DMS53 treated with DMSO at 0.1 percent for 48 hours (cell line): ENCODE measurements at regions not wholly inside any gene's neighbourhood (a gene's known extent, or its start where the extent isn't known, plus 50 kb on each side); places are given as distances from the start of the nearest gene placed in this dataset.
A peak's percentile ranks its signal among the peaks of the same experiment; 100 is the strongest.

Experiments
- DNase-seq: peaks from one replicate; lab custom pipeline; 2025; ENCODE audit not compliant: unreplicated experiment; lab: John Stamatoyannopoulos, UW

DNA sequence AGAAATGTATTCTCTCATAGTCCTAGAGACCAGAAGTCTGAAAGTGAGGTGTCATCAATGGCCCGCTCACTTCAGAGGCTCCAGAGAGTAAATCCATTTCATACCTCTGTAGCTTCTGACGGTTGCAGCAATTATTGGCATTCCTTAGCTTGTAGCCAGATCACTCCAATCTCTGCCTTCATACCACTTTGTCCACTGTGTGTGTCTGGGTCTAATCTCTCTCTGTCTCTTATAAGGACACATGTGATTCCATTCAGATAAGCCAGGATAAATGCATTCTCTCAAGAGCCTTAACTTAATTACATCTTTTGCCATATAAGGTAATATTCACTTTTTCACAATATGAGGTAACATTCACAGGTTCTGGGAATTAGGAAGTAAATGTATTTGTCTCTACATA is 365.7 kb downstream of the GXYLT1 start:
- no peak for DNase-seq

DNA sequence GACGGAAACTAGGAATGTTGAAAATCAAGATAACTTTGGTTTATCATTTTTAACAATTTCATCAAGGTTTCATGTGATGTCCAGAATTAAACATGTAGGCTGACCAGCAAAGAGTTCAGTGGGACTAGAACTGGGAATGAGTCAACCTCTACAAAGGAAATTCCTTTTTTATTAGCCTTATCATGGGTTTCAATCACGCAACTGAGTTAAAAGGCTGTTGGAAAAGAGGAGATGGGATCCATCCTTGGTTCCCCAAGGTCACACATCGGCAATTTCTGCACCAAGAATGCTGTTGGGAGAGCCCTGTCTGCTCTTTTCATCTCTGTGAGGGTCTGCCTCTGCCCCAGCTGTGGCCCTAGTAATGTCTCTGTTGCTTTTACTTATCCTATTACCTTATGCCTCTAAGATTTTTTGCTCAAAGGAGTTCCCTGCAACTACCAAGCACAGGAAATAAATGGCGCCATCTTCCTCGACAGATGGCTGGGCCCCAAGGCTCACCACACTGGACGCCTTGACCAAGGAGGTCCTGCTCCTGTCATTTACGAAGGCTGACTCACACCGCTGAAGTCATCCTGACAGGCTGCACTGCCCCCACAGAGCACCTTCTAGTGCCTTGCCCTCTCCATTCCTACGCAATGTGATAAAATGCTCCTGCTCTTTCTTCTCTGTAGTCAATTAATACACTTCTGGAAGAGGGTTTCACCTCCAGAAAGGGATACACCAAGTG is 367.4 kb downstream of the GXYLT1 start:
- DNase-seq = no peak

DNA sequence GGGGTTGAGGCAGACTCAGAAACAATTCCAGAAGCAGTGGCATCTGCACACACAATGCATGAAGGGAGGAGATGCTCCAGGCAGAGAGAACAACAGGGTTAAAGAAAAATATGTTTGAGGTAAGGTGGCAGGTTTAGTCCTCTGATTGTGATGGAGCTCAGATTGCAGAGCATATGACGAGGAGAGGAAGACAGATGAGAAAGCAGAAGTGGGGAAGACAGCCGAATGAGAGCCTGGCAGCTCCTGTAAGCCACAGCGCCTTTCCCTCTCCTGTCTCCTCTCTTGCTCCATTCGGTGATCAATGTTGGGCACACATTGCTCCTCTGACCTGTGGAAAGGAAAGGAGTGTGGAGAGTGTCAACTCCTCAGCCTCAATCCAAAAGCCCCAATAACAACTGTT is 372.2 kb downstream of the GXYLT1 start:
- DNase-seq = no peak

DNA sequence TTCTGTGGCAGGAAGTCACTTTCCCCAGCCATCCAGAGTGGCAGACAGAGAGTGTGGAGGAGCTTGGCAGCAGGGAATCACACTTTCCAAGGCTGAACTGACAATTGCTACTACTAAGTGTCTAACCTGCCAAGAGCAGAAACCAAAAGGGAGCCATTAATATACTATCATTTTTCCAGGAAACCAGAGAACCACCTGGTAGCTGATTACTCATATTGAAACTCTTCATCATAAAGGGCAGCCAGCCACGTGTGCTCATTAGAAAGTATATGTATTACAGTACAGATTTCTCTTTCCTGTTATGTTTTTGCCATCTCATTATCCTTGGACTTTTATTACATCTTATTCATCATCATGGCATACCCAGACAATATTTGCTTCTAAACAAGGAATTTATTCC is 374.9 kb downstream of the GXYLT1 start:
- DNase-seq = no peak

DNA sequence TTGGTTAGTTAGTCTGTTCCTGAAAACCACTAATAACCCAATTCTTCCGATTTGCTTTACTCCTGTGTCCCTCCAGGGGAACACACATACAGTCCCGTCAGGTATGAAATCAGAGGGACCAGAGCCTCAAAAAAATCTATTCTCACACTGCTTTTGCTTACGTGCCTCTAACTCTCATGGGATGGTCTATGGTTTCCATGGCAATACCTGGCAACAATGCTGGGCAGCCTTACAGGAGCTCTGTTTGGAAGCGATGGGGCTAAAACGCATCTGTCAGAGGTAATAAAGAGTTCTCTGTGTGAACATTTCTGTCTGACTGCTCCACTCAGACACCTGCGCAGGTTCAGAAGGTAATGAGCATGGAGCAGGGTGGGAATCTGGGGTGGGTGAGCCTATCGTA is 376.2 kb downstream of the GXYLT1 start:
- no peak for DNase-seq

DNA sequence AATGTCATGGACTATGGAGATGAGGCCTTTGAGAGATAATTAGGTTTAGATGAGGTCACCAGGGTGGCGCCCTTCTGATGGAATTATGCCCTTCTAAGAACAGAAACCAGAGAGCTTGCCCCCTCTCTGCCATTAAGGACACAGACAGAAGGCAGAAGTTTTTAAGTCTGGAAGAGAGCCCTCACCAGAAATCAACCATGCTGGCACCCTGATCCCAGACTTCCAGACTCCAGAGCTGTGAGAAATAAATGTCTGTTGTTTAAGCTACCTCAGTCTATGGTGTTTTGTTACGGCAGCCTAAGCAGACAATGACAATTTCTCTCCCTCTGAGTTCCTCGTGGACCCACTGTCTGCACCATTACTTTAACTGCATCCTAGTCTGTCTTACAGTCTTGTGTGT is 382.0 kb downstream of the GXYLT1 start:
- DNase-seq = no peak

DNA sequence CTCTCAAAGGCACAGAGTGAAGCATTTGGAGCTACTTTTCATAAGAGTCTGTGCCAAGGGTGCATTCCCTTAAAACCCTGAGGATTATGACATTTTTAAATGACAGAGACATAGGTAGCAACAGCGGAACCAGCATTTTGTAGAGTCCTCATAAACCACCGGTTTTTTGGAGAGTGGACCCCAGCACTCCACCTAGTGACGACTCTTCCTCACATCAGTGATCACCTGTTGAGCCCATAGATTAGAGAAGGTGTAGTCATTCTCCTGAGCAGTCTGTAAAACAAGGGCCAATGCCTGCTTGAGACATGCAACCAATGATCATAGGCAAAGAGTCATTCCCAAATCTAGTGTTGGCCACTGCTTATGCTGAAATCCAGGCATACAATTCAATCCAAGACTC is 399.1 kb downstream of the GXYLT1 start:
- DNase-seq = no peak

DNA sequence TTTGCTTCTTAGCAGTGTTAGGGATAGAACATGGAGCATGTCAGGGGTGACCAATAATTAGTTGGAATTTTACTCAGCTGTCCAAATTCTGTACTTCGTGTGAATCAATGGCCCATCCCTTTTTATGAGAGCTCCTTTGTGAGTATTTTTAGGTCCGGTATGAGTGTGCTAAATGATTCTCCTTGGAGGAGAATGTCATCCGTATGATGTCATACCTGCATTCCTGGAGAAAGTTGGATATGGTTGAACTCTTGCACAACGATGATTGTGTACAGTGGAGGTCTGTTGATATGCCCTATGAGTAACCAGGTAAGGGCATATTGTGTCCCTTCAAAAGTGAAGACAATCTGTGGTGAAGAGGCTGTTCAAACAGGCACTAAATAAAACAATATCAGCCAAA is 400.8 kb downstream of the GXYLT1 start:
- DNase-seq = no peak

DNA sequence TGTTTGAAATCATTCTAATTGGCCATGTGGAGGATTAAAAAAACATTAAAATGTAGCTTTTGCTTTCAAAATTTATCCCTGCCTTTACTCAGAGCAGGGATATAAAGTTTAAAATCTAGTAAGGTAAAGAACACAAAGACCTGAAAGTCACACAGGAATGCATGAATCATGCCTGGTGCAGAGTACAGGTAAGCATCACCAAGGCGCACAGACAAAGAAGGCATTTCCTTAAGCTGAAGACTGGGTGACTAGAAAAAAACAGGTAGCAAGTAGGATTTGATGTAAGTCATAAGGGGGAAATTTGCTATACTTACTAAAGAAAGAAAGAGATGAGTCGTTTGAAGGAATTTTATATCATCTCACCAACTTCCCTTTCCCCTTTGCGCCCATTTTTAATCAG is 405.6 kb downstream of the GXYLT1 start:
- DNase-seq = no peak

DNA sequence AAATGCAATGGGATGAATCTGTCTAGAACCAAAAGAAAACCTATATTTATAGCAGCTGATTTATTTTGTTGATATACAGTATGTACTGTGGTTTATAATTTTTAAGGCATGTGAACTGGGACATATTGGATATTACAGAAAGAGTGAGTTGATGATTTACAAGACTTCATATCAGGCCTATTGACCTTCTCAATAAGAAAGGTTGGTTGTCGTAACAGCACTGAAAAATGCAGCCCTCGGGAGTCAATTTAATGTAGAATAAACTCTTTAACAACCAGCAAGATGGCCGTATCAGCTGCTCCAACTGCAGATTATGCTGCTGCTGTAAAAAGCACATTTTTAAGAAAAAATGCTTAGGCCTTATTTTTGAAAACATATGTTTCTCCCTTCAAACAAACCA is 407.3 kb downstream of the GXYLT1 start:
- no peak for DNase-seq

DNA sequence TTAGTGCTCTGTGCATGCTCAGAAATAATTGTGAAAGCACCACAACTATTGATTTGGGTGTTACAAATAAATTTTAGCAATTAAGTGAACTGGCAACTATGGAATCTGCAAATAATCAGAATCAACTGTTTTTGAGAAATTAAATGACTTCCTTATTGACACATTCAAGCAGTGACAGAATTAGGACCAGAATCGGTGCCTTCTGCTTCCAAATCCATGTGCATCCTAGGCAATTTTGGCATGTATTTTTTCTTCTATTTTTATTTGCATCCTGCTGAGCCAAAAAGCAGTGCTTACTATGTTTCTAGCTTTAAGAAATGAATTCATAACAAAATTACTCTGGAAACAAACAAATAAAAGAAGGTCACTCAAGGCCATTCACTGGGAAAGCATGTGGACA is 408.2 kb downstream of the GXYLT1 start:
- DNase-seq = no peak

DNA sequence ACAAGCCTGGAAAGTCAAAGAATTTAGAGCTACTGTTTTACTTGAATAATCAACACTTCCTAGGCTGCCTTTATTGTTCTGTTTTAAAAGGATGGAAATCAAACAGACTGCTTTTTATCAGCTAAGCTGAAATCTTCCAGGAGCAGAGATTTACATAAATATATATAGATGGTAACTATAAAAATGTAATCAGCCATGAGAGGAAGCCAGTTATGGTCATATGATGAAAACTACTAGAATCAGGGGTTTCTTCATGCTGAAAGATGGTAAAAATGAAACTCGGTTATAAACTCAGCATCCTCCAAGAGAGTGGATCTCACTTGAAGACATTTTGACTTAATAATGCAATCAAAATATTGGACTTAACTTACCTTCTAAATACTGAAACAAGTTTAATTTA is 413.0 kb downstream of the GXYLT1 start:
- DNase-seq = no peak

DNA sequence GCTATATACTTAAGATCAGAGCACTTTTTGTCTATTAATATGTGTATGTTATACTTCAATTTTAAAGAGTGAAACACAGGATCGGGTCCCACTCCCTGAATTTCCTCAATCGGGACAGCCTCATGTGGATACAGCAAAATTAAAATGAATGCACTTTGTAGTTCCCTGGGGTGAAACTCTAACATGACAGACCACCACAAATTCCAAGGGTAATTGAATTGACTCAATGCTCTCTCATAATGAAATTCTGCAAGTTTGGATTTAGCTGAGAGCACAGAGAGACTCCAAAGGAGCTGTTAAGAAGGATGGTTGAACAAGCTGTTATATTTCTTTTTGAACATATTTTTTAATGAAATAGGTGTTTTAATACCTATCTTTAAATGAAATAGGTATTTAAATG is 413.6 kb downstream of the GXYLT1 start:
- no peak for DNase-seq

DNA sequence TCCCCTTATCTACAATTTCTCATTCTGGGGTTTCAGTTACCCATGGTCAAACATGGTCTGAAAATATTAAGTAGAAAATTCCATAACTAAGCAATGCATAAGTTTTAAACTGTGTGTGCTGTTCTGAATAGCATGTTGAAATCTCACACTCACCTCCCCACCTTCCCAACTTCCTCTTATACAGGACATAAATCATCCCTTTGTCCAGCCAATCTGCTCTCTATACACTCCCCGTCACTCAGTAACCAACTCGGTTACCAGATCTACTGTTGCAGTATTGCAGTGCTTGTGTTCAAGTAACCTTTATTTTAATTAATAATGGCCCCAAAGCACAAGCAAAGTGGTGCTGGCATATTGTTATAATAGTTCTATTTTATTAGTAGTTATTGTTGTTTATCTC is 420.5 kb downstream of the GXYLT1 start:
- no peak for DNase-seq

DNA sequence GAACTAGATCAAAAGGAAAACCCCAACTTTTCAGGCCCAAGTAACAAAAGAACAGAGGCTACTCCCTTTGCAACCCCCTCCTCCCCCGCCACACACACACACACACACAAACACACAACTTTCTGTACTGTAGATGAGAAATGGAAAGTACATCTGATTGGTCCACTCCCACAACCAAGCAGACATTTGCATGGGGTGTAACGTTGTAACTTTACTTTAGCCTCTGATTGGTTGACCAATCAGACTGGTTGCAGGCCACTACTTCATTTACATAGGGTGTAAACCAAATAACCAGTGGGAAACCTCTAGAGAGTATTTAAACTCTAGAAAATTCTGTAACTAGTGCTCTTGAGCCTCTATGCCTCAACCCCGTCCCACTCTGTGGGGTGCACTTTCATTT is 425.5 kb downstream of the GXYLT1 start:
- DNase-seq = no peak

DNA sequence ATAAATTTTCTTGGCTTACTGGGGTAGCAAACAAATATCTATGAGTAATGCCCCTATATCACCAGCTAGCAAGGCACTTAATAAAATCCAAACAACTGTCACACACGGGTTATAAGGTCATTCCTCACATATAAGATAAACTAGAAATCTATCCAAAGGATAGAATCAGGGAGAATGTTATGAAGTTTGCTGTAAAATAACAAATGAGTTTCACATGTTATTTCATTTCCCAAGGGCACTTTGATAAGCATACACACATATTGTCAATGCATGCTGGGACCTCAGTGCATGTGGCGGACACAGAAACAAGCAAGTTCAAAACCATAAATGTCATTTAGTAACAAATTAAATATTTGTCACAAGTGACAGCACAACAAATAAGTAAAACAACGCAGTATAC is 429.4 kb downstream of the GXYLT1 start:
- no peak for DNase-seq

DNA sequence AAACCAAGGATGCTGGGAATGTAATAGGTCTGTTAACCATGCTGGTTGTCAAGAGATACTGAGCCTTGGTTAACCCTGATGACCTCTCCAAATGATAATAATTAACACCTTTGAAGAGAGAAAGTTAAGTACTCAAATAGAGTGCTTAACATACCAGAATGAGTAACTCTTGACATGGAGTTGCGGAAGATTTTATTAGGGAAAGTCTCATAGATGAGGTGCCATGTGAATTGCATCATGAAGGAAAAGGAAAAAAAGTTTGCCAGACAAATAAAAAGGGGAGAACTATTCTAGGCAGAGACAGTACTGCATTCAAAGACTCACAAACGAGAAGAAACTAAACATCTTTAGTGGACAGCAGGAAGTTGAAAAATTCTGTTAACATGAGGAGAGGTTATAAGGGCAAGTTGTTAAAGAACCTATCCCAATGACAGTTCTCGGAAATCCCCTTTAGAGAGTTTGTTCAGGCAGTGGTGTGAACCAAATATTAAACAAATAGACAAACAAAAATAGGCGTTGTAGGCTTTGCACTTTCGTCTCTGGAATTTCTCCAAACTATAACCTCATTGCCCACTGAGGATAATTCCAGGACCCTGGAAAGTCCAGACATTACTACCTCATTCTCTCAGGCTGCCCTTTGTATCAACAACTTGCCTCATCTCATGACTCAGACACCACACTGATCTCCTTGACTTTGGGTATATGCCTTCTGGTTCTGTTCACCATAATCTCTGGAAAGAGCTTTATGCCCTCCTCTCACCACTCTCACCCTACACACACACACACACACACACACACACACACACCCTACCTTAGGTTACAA is 435.0 kb downstream of the GXYLT1 start:
- peak; percentile 67 for DNase-seq

DNA sequence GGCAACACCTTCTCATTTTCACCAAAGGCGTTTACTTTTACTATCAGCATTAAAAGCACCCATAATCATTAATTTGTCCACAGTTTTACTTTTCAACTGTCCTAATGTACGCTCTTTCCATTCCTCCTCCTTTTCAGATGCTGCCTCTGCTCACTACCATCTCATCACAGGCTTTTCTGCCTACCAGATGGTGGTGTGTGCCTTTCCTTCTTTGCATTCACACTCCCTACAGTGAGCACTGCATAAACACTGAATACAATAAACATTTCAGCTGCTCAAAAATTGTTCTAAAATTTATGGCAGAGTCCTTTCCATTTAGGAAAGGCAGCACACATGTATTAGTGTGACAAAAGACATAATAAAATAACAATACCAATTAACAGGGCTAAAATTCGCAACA is 435.7 kb downstream of the GXYLT1 start:
- DNase-seq = no peak

DNA sequence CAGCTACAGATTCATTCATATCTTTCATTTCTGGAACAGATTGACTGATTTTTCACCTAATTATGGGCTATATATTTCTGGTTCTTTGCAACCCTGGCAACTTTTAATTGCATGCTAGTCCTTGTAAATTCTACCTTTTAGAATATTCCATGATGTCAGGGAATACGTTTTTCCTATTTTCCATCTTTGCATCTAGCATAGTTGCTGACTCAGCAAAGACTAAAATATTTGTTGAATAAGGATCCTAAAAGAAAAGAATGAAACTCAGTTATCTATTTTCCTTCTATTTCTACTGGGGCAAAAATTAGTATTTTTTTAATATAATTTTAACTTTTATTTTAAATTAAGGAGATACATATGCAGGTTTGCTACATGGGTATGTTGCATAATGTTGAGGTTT is 438.3 kb downstream of the GXYLT1 start:
- no peak for DNase-seq

DNA sequence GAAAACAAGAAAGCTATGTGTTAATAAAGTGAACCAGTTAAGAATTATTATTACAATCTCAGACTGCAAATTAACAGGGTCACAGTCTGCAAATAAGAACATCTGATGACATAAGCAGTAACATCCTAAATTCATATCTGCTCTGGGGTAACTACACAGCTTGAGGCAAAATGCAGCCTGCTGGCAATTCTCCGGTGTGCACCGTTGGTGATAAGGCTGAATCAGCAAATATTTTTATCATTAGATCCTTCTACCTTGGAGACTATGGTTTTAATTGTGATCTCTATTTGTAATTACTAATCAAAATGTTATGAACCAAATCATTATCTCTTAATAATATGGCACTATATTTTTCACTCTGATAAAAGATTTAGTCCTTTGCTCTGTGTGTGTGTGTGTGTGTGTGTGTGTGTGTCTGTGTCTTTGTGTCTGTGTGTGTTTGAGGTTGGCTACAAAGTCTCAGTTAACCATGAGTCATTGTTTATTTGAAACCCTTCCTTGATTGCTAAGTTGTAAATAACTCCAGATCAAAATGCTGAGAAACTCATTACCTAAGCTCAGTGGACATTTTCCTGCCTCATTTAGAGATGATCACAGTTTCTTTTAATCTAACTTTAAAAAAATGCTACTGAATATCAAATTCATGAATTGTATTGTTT is 442.6 kb downstream of the GXYLT1 start:
- DNase-seq = peak; percentile 41

DNA sequence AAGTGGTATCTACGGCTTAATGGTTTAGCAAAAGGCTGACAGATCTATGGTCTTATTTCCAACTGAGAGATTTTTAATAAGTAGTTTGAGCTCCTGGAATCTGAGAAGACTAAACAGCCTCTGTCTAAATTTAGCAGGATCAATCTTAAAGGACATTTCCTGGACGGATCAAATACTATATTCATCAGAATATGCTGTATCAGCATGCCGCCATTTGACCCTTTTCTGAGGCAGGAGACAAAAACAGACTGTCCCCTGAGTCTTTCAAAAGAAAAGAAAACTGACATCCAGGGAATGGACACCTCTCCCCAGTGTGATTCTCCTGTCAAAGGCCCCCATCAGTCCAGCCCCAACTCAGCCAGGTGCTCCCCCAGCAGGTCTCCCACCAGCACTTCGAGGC is 443.7 kb downstream of the GXYLT1 start:
- DNase-seq = no peak

DNA sequence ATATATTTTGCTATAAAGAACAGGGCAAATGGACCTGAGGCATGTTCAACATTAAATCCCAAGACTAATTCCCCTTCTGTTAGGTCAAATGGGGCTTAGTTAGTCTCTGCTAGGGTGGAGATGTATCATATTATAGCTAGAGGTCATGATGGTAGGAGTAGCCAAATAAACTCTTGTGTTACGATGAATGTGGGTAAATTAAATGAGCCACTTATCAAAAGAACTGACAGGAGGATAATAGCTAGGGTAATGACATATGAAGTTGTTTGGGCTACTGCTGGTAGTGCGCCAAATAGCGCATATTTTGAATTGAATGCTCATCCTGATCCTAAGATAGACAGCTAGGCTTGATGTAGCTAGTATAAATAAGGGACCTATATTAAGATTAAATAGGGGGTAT is 445.0 kb downstream of the GXYLT1 start:
- DNase-seq = no peak
